ENCODE measurements at regions not wholly inside any gene's neighbourhood (a gene's known extent, or its start where the extent isn't known, plus 50 kb on each side); places are given as distances from the start of the nearest gene placed in this dataset.

GRCh38 chr2:198788676-198789075 is 669.1 kb downstream of the SATB2 start:
- no peak for DNase-seq

GRCh38 chr2:198782734-198783133 is 675.0 kb downstream of the SATB2 start:
- no peak for DNase-seq

- DNase-seq, result no peak
These were observed 680.9 kb downstream of the SATB2 start for GRCh38 chr2:198776616-198777406.

GRCh38 chr2:198775737-198776136 is 682.0 kb downstream of the SATB2 start:
- DNase-seq, result no peak

GRCh38 chr2:198774576-198774975 is 683.2 kb downstream of the SATB2 start:
- DNase-seq, result no peak

- DNase-seq, result no peak
These were observed 690.0 kb downstream of the SATB2 start for GRCh38 chr2:198767694-198768093.

- no peak for DNase-seq
These were observed 693.9 kb downstream of the SATB2 start for GRCh38 chr2:198763793-198764192.

GRCh38 chr2:198762441-198762840 is 695.3 kb downstream of the SATB2 start:
- no peak for DNase-seq

- no peak for DNase-seq
These were observed 700.7 kb downstream of the SATB2 start for GRCh38 chr2:198757069-198757468.

GRCh38 chr2:198756166-198756565 is 701.6 kb downstream of the SATB2 start:
- DNase-seq, result no peak

- DNase-seq, result no peak
These were observed 704.6 kb downstream of the SATB2 start for GRCh38 chr2:198753101-198753500.

- DNase-seq, result no peak
These were observed 708.4 kb downstream of the SATB2 start for GRCh38 chr2:198749364-198749763.

- no peak for DNase-seq
These were observed 725.8 kb downstream of the SATB2 start for GRCh38 chr2:198731842-198732399.

GRCh38 chr2:198720266-198720665 is 737.5 kb downstream of the SATB2 start:
- DNase-seq, result no peak

- no peak for DNase-seq
These were observed 740.3 kb downstream of the SATB2 start for GRCh38 chr2:198717451-198717850.

GRCh38 chr2:198715302-198715835 is 742.4 kb downstream of the SATB2 start:
- DNase-seq, result no peak

- DNase-seq, result no peak
These were observed 745.3 kb downstream of the SATB2 start for GRCh38 chr2:198712485-198712884.

GRCh38 chr2:198711484-198711883 is 746.3 kb downstream of the SATB2 start:
- no peak for DNase-seq

- no peak for DNase-seq
These were observed 747.2 kb downstream of the SATB2 start for GRCh38 chr2:198710562-198710961.

GRCh38 chr2:198706476-198707082 is 751.2 kb downstream of the SATB2 start:
- no peak for DNase-seq

GRCh38 chr2:198703281-198703680 is 754.5 kb downstream of the SATB2 start:
- no peak for DNase-seq

- no peak for DNase-seq
These were observed 754.9 kb downstream of the SATB2 start for GRCh38 chr2:198702796-198703195.

- no peak for DNase-seq
These were observed 756.3 kb downstream of the SATB2 start for GRCh38 chr2:198701481-198701880.

GRCh38 chr2:198700319-198700718 is 757.4 kb downstream of the SATB2 start:
- DNase-seq, result no peak

Data from GF-D8 (cell line).